H1 (cell line): ENCODE measurements at regions not wholly inside any gene's neighbourhood (a gene's known extent, or its start where the extent isn't known, plus 50 kb on each side); places are given as distances from the start of the nearest gene placed in this dataset.

ENCODE experiments used
- ASH2L ChIP-seq: fragments of 200-600, 300-600 bp; sonication (generic); IDR thresholded peaks from one replicate; pipeline ENCODE4 v1.7.1; 2017; ENCODE audit warnings: low read length
- CTBP2 ChIP-seq: IDR thresholded peaks from 2 replicates; pipeline ENCODE4 v1.7.0; 2011; ENCODE audit warnings: borderline replicate concordance, mild to moderate bottlenecking, moderate library complexity, mixed read lengths, low read length; ENCODE audit not compliant: insufficient read depth, insufficient read length
- JUN ChIP-seq: IDR thresholded peaks from 2 replicates; pipeline ENCODE4 v1.6.1; 2011; ENCODE audit warnings: low read depth, mild to moderate bottlenecking, improper control_type of control experiment, low read length
- SRF ChIP-seq: IDR thresholded peaks from 2 replicates; pipeline ENCODE4 v1.6.1; 2011; ENCODE audit warnings: mild to moderate bottlenecking, low read depth, low read length, moderate library complexity
- SUZ12 ChIP-seq: fragments of 200-600 bp; sonication (generic); IDR thresholded peaks from 2 replicates; pipeline ENCODE4 v1.6.1; 2012; ENCODE audit warnings: mild to moderate bottlenecking, inconsistent platforms, low read length, moderate library complexity, mixed read lengths

DNA sequence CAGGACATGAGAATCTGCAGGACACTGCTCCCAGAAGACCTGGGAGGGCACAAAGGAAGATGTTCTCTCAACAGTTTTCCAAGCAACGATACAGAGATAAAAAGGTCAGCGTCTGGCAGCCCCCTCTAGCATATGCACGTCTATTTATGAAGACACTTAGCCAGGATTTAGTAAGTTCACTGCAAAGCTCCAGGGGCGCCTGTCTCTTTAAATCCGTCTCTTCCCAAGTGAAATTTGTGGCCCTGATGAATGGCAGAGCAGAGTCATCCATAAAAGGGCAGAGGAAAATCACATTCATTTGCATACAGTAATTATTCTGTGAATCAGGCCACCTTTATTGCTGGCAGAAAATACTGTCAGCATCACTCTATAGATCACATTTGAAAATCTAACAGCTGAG lies 390.9 kb upstream of the SMIM21 start (continued):
- TF ChIP-seq SRF, result no peak
- no peak for TF ChIP-seq JUN
- no peak for TF ChIP-seq CTBP2
- no peak for TF ChIP-seq ASH2L
- no peak for TF ChIP-seq SUZ12
